ENCODE measurements at regions not wholly inside any gene's neighbourhood (a gene's known extent, or its start where the extent isn't known, plus 50 kb on each side); places are given as distances from the start of the nearest gene placed in this dataset.

GRCh38 chr18:30920757-30921156, 121.8 kb downstream of the DSC3 start:
- POLR2A ChIA-PET, result no interaction called here
- no peaks in the 10 kb centered on the region for H3K27me3 Mint-ChIP-seq
- no peaks in the 10 kb centered on the region for H3K4me1 Mint-ChIP-seq
- ATAC-seq (ENCODE audit: low read depth) (no peak), DNase-seq (no peak)
- intact Hi-C loops (cut with micrococcal nuclease), result no loop called here
- no peaks in the 10 kb centered on the region for H3K36me3 Mint-ChIP-seq (ENCODE audit: low read depth)
- CTCF ChIA-PET, result no interaction called here
- no peak overlapping the region for H3K27ac Mint-ChIP-seq
- H3K4me3 Mint-ChIP-seq, result no peak overlapping the region
- TF ChIP-seq, protein P1, sequence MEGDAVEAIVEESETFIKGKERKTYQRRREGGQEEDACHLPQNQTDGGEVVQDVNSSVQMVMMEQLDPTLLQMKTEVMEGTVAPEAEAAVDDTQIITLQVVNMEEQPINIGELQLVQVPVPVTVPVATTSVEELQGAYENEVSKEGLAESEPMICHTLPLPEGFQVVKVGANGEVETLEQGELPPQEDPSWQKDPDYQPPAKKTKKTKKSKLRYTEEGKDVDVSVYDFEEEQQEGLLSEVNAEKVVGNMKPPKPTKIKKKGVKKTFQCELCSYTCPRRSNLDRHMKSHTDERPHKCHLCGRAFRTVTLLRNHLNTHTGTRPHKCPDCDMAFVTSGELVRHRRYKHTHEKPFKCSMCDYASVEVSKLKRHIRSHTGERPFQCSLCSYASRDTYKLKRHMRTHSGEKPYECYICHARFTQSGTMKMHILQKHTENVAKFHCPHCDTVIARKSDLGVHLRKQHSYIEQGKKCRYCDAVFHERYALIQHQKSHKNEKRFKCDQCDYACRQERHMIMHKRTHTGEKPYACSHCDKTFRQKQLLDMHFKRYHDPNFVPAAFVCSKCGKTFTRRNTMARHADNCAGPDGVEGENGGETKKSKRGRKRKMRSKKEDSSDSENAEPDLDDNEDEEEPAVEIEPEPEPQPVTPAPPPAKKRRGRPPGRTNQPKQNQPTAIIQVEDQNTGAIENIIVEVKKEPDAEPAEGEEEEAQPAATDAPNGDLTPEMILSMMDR (IDR thresholded peaks at IDR 0.05), result no peak
- H3K9me3 Mint-ChIP-seq, result peaks cover 6% of the 10 kb centered on the region

DNA sequence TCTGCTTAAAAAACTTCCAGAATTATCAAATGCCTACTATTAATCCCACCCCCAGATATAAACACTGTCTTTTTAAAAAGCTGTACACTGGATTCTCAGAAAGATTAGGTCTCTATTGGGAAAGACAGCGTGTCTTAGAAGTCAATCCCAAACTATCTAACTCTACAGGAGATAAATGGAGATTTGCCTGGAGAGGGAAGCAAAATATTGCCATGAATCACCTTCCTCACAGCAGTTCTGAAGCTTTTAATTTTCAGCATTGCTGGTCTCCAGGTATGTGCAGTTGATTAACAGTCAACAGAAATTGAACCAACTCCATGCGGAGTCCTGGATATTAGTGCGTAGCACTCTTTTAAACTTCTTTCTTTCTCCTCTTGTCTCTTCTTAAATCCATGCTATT, 122.2 kb downstream of the DSC3 start:
- Mint-ChIP-seq H3K4me1 (no peaks in the 10 kb centered on the region), H3K9me3 (peaks cover 6% of the 10 kb centered on the region), H3K27ac (no peak overlapping the region), H3K36me3 (ENCODE audit: low read depth) (no peaks in the 10 kb centered on the region), H3K27me3 (no peaks in the 10 kb centered on the region), H3K4me3 (no peak overlapping the region)
- DNase-seq (no peak), ATAC-seq (ENCODE audit: low read depth) (no peak)
- TF ChIP-seq, protein P1 (IDR thresholded peaks at IDR 0.05), result no peak
- intact Hi-C loops (cut with micrococcal nuclease), result no loop called here
- ChIA-PET CTCF (no interaction called here), POLR2A (no interaction called here)

- ChIA-PET CTCF (no interaction called here), POLR2A (no interaction called here)
- Mint-ChIP-seq H3K27ac (no peak overlapping the region), H3K4me1 (no peaks in the 10 kb centered on the region), H3K27me3 (no peaks in the 10 kb centered on the region), H3K4me3 (no peak overlapping the region), H3K36me3 (ENCODE audit: low read depth) (no peaks in the 10 kb centered on the region), H3K9me3 (peaks cover 2% of the 10 kb centered on the region)
- TF ChIP-seq, protein P1 (IDR thresholded peaks at IDR 0.05), result no peak
- ATAC-seq (ENCODE audit: low read depth) (no peak), DNase-seq (no peak)
- intact Hi-C loops (cut with micrococcal nuclease), result no loop called here
These were observed 124.9 kb downstream of the DSC3 start for GRCh38 chr18:30917651-30918050.

DNA sequence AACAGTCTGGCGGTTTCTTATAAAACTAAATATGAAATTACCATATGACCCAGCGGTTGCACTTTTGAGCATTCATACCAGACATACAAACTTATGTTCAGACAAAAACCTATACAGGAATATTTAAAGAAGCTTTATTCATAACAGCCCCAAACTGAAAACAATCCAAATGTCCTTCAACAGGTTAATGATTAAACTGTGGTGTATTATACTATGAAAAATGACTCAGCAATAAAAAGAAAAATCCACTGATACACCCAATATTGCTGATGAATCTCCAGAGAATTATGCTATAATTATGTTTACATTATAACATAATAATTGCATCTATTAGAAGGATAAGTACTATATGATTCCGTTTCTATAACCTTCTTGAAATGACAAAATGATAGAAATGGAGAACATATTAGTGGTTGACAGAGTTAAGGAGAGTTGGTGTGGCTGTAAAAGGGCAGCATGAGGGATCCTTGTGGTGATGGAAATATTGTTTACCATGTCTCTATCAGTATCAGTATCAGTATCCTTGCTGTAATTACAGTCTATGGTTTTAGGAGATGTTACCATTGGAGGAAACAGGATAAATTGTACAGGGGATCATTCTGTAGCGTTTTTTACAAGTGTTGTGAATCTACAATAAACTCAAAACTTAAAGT, 127.1 kb downstream of the DSC3 start:
- ChIA-PET POLR2A (no interaction called here), CTCF (no interaction called here)
- Mint-ChIP-seq H3K27ac (no peak overlapping the region), H3K36me3 (ENCODE audit: low read depth) (no peaks in the 10 kb centered on the region), H3K4me1 (no peaks in the 10 kb centered on the region), H3K4me3 (no peak overlapping the region), H3K9me3 (peaks cover 3% of the 10 kb centered on the region), H3K27me3 (no peaks in the 10 kb centered on the region)
- ATAC-seq (ENCODE audit: low read depth), result no peak
- TF ChIP-seq, protein P1 (IDR thresholded peaks at IDR 0.05), result no peak
- intact Hi-C loops (cut with micrococcal nuclease), result no loop called here
- no peak for DNase-seq

- Mint-ChIP-seq H3K36me3 (ENCODE audit: low read depth) (no peaks in the 10 kb centered on the region), H3K4me1 (no peaks in the 10 kb centered on the region), H3K27me3 (no peaks in the 10 kb centered on the region), H3K9me3 (peaks cover 4% of the 10 kb centered on the region), H3K4me3 (no peak overlapping the region), H3K27ac (no peak overlapping the region)
- TF ChIP-seq, protein P1 (IDR thresholded peaks at IDR 0.05), result no peak
- CTCF ChIA-PET, result no interaction called here
- intact Hi-C loops (cut with micrococcal nuclease), result no loop called here
- DNase-seq (no peak), ATAC-seq (ENCODE audit: low read depth) (no peak)
- POLR2A ChIA-PET, result no interaction called here
These were observed 134.2 kb downstream of the DSC3 start for GRCh38 chr18:30908381-30908780.
